Transverse colon (tissue), 3 donors: ENCODE measurements at regions not wholly inside any gene's neighbourhood (a gene's known extent, or its start where the extent isn't known, plus 50 kb on each side); places are given as distances from the start of the nearest gene placed in this dataset.

ENCODE experiments used
- EP300 ChIP-seq: sonication (generic); formaldehyde crosslinking; IDR thresholded peaks from one replicate; pipeline ENCODE4 v1.6.1; 2017; ENCODE audit warnings: antibody characterized with exemption, low read depth
- POLR2A ChIP-seq: fragments of 450-650 bp; IDR thresholded peaks from one replicate; pipeline ENCODE4 v1.6.1; 2016; ENCODE audit warnings: antibody characterized with exemption, mild to moderate bottlenecking, moderate library complexity
- TF ChIP-seq, protein P1 (sequence below), 5 experiments: fragments of 200-600 bp in 3 of 5; fragments of 450-650 bp in 2 of 5; sonication (generic) in 3 of 5; IDR thresholded peaks; 1 replicate in 2 of 5; 2 replicates in 3 of 5; pipeline ENCODE4 v1.5.1; 2016 to 2017; ENCODE audit warnings: antibody characterized with exemption in 5 of 5, inconsistent platforms in 3 of 5, mild to moderate bottlenecking in 2 of 5, moderate library complexity in 1 of 5

- no peak for TF ChIP-seq POLR2A
- no peak for TF ChIP-seq EP300
- TF ChIP-seq, protein P1, sequence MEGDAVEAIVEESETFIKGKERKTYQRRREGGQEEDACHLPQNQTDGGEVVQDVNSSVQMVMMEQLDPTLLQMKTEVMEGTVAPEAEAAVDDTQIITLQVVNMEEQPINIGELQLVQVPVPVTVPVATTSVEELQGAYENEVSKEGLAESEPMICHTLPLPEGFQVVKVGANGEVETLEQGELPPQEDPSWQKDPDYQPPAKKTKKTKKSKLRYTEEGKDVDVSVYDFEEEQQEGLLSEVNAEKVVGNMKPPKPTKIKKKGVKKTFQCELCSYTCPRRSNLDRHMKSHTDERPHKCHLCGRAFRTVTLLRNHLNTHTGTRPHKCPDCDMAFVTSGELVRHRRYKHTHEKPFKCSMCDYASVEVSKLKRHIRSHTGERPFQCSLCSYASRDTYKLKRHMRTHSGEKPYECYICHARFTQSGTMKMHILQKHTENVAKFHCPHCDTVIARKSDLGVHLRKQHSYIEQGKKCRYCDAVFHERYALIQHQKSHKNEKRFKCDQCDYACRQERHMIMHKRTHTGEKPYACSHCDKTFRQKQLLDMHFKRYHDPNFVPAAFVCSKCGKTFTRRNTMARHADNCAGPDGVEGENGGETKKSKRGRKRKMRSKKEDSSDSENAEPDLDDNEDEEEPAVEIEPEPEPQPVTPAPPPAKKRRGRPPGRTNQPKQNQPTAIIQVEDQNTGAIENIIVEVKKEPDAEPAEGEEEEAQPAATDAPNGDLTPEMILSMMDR (IDR thresholded peaks at IDR 0.05) = no peak
Observed at GRCh38 chrX:5306654-5307121, 922.0 kb downstream of the NLGN4X start.
